Osteocyte (in vitro differentiated cells): ENCODE measurements at regions not wholly inside any gene's neighbourhood (a gene's known extent, or its start where the extent isn't known, plus 50 kb on each side); places are given as distances from the start of the nearest gene placed in this dataset.

Experiments used
- DNase-seq: peaks from one replicate; pipeline ENCODE4 v3.0.0; 2021; ENCODE audit warnings: mixed read lengths; ENCODE audit not compliant: unreplicated experiment; ENCODE audit errors: extremely low spot score
- H3K27ac Mint-ChIP-seq: one replicate; pipeline ENCODE4 v1.8.0; 2021; ENCODE audit warnings: mild to moderate bottlenecking, mixed read lengths; ENCODE audit not compliant: unreplicated experiment
- H3K27me3 Mint-ChIP-seq: one replicate; pipeline ENCODE4 v1.8.0; 2021; ENCODE audit warnings: mixed read lengths; ENCODE audit not compliant: unreplicated experiment
- H3K36me3 Mint-ChIP-seq: one replicate; pipeline ENCODE4 v1.8.0; 2021; ENCODE audit warnings: mixed read lengths; ENCODE audit not compliant: unreplicated experiment
- H3K4me1 Mint-ChIP-seq: one replicate; pipeline ENCODE4 v1.8.0; 2021; ENCODE audit warnings: mixed read lengths; ENCODE audit not compliant: unreplicated experiment
- H3K4me3 Mint-ChIP-seq: one replicate; pipeline ENCODE4 v1.8.0; 2021; ENCODE audit warnings: mild to moderate bottlenecking, moderate library complexity, mixed read lengths; ENCODE audit not compliant: unreplicated experiment
- H3K9me3 Mint-ChIP-seq: one replicate; pipeline ENCODE4 v1.8.0; 2021; ENCODE audit warnings: mixed read lengths; ENCODE audit not compliant: unreplicated experiment
- TF ChIP-seq, protein P1 (sequence below): fragments of 200-600 bp; sonication (generic); IDR thresholded peaks from 2 replicates; pipeline ENCODE4 v1.5.0; 2021; ENCODE audit warnings: antibody characterized with exemption, mild to moderate bottlenecking, moderate library complexity

DNA sequence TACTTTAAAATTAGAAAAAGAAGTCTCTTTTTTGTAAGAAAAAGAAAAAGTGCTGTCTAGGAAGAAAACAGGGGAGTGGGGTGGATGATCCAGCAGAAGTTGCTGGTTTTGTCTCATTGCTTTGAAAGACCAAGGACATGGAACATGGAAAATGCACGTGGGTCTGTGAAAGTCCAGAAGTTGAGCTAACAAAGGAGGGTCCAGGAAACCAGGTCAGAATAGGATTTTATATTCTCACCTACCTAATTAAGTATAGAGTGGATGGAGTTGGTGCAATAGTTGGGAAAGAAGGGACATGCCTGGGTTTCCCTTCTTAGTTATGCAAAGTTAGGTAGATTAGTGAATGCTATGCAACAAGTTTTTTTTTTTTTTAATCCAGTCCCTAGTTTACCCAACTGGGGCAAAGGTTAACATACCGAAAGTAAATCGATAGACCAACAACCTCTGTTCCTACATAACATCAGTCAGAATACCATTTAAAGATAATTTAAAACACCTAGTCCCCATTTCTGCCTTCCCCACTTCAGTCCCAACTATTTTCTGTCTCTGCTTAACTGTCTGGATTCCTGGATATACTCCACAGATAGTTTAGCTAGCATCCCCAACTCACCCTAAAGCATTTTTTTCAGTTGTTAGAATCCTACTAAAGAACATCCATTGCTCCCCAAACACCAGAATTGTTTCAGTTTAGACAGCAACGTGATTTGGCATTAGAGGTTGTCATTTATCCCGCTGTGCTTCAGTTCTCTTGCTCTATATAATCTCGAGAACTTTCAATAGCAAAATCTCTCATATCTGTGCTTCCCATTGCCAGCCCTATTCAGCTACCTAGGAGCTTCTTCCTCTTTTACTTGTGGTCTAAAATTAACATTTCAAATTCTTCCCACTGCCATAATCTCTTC lies 105.7 kb upstream of the PLPPR5 start:
- TF ChIP-seq, protein P1, sequence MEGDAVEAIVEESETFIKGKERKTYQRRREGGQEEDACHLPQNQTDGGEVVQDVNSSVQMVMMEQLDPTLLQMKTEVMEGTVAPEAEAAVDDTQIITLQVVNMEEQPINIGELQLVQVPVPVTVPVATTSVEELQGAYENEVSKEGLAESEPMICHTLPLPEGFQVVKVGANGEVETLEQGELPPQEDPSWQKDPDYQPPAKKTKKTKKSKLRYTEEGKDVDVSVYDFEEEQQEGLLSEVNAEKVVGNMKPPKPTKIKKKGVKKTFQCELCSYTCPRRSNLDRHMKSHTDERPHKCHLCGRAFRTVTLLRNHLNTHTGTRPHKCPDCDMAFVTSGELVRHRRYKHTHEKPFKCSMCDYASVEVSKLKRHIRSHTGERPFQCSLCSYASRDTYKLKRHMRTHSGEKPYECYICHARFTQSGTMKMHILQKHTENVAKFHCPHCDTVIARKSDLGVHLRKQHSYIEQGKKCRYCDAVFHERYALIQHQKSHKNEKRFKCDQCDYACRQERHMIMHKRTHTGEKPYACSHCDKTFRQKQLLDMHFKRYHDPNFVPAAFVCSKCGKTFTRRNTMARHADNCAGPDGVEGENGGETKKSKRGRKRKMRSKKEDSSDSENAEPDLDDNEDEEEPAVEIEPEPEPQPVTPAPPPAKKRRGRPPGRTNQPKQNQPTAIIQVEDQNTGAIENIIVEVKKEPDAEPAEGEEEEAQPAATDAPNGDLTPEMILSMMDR: no peak
- no peaks in the 10 kb centered on the region for H3K4me1 Mint-ChIP-seq
- no peak for DNase-seq
- H3K36me3 Mint-ChIP-seq: no peaks in the 10 kb centered on the region
- peaks cover 8% of the 10 kb centered on the region for H3K27me3 Mint-ChIP-seq
- H3K27ac Mint-ChIP-seq: no peak overlapping the region
- H3K4me3 Mint-ChIP-seq: no peak overlapping the region
- no peaks in the 10 kb centered on the region for H3K9me3 Mint-ChIP-seq

DNA sequence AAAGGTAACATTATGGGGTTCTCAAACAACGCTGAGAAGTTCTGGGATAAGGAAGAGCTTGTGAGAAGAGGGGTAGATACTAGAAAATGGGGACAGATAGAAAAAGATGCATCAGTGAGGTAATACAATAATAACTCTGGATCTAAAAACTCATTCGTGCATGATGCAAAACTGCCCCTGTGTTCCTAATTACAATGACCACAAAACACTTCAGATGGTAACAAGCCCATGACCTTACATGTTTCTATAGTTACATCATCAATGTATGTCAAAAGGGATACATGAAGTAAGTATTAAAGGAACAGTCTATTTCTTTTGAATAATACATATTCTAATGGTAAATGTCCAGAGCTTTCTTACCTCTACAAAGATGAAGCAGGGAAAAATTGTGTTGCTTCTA lies 110.6 kb upstream of the PLPPR5 start:
- TF ChIP-seq, protein P1: no peak
- H3K27ac Mint-ChIP-seq: no peak overlapping the region

DNA sequence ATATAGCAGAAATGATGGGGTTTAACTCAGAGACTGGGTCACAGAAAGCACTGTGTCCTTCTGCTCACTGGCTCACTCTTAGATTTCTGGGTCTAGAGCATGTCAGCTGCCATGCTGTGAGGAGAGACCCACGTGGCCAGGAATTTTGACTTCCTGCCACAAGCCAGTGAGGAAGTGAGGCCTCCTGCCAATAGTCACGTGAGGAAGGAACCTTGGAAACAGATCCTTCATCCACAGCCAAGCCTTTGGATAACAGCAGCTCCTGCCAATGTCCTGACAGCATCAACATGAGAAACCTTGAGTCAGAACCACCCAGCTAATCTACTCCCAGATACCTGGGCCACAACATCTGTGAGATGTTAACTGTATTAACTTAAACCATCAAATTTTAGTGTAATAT lies 114.5 kb upstream of the PLPPR5 start:
- DNase-seq: no peak
- no peaks in the 10 kb centered on the region for H3K36me3 Mint-ChIP-seq
- H3K9me3 Mint-ChIP-seq: no peaks in the 10 kb centered on the region
- no peaks in the 10 kb centered on the region for H3K4me1 Mint-ChIP-seq
- H3K27ac Mint-ChIP-seq: no peak overlapping the region
- no peak overlapping the region for H3K4me3 Mint-ChIP-seq
- no peaks in the 10 kb centered on the region for H3K27me3 Mint-ChIP-seq
- TF ChIP-seq, protein P1: no peak

More for the DNA sequence above, 110.6 kb upstream of the PLPPR5 start:
- no peaks in the 10 kb centered on the region for H3K36me3 Mint-ChIP-seq
- no peak overlapping the region for H3K4me3 Mint-ChIP-seq
- DNase-seq: no peak
- H3K27me3 Mint-ChIP-seq: peaks cover 8% of the 10 kb centered on the region
- H3K9me3 Mint-ChIP-seq: no peaks in the 10 kb centered on the region
- H3K4me1 Mint-ChIP-seq: no peaks in the 10 kb centered on the region

DNA sequence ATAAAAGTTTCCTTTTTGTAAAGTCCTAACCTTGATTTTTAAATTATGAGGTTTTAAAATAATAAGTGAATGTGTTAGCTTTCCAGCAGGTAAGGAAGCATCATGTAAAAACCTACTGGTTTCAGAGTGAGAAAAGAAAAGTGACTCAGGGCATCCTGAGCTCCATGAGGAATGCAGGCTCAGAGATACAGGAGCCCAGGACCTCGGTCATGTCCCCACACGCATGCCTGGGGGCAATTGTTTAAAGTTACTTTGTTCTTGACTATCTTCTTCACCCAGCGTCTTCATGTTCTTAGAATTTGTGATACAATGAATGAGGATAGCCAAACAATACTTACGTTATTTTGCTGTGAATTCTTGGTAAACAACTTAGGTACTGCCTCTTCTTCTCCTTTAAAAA lies 117.4 kb upstream of the PLPPR5 start:
- H3K27ac Mint-ChIP-seq: no peak overlapping the region

DNA sequence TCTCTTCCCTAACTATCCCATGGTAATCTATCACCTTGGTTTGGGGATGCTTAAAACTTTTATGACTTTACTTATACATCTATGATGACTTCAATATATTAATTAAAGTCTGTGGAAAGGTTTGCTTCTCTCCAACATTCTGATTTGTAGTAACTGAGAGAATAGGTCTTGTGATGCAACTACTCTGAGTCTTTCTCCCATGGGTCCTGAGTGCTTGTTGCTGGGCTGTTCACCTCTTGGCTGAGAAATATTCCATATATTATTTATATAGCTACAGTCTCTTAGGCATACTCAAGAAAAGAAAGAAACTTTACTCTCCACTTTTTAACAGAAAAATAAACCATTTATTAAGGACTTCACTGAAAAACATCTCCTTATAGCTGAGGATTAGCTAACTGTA lies 119.3 kb upstream of the PLPPR5 start:
- no peak overlapping the region for H3K27ac Mint-ChIP-seq
- H3K27me3 Mint-ChIP-seq: peaks cover 12% of the 10 kb centered on the region
- peaks cover 4% of the 10 kb centered on the region for H3K9me3 Mint-ChIP-seq
- no peak overlapping the region for H3K4me3 Mint-ChIP-seq
- TF ChIP-seq, protein P1: no peak
- H3K36me3 Mint-ChIP-seq: no peaks in the 10 kb centered on the region
- DNase-seq: no peak
- no peaks in the 10 kb centered on the region for H3K4me1 Mint-ChIP-seq

More for the DNA sequence above, 117.4 kb upstream of the PLPPR5 start:
- Mint-ChIP-seq H3K9me3 (peaks cover 4% of the 10 kb centered on the region), H3K4me1 (no peaks in the 10 kb centered on the region), H3K27me3 (peaks cover 4% of the 10 kb centered on the region), H3K4me3 (no peak overlapping the region), H3K36me3 (no peaks in the 10 kb centered on the region)
- TF ChIP-seq, protein P1: no peak
- no peak for DNase-seq
